ENCODE measurements at regions not wholly inside any gene's neighbourhood (a gene's known extent, or its start where the extent isn't known, plus 50 kb on each side); places are given as distances from the start of the nearest gene placed in this dataset.

DNA sequence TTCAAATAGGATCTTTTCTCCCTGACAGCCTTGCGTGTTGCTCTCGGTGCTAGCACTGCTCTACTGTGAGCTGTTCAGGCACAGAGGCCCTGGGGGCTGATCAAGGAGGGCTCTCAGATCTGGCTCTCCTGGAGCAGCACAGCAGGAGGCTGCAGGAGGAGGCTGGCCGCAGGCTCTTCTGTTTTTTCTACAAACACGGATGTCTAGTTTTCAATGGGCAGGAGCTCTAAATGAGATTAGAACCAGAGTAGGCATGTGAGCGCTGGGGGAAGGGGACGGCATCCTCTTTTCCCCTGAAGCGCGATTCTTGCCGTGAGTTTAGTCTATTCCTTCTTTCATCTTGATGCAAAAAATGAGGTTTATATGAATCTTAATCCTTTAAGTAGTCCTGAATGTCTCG is 61.7 kb upstream of the IRX4 start:
- DNase-seq, result no peak

DNA sequence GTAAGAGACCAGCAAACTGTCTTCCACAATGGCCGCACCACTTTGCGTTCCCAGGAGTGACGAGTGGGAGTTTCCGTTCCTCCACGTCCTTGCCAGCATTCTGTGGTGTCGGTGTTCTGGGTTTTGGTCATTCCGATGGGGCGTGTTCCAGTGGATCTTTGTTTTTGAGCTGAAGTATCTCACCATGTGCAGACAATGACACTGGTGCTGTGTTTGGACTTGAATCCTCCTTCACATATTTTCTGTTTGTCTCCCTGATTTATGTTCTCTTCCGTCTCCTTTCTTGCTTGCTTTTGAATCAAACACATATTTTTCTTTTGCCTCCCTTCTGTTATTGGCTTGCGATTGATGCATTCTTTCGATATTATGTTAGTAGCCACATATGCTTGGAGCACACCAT is 60.8 kb upstream of the IRX4 start:
- no peak for DNase-seq

DNA sequence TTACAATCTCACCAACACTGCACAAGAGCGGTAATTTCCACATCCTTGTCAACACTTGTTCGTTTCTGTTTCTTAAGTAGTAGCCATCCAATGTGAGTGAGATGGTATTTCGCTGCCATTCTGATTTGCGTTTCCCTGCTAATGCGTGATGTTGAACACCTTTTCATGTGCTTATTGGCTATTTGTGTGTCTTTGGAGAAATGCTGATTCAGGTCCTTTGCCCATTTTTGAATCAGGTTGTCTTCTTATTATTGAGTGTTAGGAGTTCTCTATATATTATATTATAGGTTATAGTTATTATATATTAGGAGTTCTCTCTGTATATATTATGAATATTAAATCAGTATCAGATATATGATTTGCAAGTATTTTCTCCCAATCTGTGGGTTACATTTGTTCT is 59.9 kb upstream of the IRX4 start:
- no peak for DNase-seq

DNA sequence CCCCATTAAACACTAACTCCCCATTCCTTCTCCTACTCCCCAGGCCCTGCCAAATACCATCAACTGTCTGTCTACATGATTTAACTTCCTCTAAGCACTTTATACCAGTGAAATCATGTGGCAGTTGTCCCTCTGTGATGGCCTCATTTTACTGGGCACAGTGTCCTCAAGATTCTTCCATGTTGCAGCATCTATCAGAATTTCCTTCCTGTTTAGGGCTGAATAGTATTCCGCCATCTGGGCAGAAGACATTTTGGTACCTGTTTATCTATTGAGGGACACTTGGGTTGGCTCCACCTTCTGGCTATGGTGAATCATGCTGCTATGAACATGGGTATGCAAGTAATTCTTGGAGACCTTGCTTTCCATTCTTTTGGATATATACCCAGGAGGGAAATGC is 59.4 kb upstream of the IRX4 start:
- no peak for DNase-seq

DNA sequence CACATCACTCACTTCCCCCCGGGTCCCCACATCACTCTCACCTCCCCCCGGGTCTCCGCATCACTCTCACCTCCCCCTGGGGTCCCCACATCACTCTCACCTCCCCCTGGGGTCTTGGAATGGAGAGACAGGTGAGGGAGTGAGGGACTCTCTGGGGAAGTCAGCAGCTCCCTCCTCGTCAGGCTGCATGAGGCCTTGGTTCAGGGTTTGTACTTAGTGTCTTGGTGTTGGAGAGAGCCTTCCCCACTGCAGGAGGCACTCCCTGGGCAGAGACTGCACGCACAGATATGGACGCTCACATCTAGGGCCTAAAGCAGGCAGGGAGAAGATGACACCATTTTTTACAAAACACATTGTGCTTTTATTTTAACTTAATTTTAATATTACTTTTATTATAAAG is 56.5 kb upstream of the IRX4 start:
- no peak for DNase-seq

DNA sequence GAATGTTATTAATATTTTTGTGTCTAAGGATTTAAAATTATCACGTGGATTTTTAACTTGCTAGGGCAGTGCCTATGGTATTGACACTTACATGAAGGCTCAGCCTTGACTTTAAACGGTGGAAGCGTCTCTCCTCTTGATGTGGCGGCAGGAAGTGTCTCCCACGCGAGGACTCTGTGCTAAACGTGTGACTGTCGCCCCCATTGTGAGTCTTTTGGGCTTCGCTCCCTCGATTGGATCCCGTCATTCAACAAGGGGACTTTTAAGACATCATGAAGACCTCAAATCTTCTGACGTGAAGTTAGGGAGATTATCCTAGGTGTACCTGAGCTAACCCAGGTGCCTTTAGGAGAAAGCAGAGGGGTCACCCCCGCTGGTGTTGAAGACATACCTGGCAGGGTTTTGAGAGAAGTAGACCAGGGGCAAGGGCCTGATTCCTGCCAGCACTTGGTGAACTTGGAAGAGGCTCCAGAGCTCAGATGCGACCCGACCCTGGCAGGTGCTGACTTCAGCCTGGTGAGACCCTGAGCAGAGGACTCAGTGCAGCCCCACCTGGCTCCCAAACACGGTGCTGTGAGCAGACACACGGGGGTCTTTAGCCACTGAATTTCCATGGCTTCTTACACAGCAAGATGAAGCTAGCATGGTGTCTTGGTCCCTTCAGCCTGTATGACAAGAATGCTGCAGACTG is 55.7 kb upstream of the IRX4 start:
- no peak for DNase-seq

DNA sequence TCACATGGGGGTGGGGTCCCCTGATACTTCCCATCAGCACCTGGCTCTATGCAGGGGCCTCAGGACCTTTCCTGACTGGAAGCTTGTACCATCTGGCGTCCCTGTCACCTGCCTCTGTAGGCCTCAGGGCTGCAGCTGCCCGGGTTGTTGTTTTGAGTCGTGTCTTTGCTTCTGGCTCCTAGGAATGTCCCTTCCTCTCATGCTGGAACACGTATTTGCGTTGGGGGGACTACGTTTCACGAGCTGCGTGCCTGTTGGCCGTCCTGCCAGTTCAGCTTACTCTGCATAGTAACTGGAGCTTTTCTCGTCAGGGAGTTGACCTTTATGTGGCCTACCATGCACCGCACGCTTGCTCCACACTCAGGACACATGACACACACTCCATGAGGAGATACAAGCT is 54.9 kb upstream of the IRX4 start:
- DNase-seq, result no peak

DNA sequence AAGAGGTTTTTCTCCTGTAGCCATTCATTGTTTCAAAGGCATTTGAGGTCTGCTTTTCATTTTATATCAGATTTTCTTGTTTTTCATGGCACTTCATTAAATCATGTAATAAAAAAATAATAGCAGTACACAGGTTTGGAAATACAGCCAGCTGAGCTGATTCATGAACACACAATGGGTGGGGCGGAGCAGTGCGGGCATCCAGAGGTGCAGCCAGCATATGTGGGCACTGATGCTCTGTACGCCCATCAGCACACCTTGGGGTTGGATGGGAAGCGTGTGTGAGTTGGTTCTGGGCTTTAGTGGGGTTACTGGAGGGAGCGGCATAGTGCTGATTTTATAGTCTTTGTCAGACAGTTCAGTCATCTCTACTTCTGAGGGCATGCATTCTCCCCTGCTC is 54.2 kb upstream of the IRX4 start:
- no peak for DNase-seq

DNA sequence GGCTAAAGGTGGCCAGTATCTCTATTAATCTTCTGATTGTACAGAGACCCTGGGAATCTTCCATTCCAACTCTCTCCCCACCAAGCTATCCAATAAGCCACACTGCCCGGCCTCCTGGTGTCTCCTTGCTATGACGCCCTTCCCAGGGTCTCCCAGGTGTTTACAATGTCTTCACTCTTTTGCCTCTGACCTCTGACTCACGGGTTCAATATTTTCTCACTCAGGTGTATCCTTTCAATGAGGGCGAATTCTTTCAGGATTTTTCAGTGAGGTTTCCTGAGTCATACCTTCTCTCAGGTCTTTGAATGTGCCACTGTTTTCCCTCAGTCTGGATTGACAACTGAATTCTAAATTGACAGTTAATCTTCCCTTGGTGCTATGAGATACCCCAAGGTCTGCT is 53.7 kb upstream of the IRX4 start:
- DNase-seq, result no peak

DNA sequence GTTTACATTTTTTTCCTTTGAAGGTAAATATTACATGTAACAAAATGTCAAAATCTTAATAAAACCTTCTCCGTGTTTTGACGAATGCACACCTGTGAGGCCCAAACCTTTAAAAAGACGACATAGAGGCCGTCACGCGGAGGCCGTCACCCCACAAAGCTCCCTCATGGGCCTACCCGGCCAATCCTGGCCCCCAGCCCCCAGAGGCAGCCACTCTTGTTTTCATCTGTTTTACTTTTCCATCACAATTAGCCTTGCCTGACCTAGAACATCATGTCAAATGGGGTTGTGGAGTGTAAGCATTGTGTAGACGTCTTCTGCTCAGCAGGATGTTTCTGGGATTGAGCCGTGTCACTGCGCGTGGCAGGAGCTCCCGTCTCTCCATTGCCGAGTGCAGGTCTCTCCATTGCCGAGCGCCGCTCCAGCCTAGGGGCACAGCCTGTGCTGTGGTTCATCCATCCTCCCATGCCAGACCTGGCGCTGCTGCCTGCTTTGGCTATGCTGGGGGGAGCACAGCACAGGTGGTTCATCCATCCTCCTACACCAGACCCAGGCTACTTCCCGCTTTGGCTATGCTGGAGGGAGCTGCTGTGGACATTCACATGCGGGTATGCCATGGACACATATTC is 52.2 kb upstream of the IRX4 start:
- DNase-seq, result no peak

DNA sequence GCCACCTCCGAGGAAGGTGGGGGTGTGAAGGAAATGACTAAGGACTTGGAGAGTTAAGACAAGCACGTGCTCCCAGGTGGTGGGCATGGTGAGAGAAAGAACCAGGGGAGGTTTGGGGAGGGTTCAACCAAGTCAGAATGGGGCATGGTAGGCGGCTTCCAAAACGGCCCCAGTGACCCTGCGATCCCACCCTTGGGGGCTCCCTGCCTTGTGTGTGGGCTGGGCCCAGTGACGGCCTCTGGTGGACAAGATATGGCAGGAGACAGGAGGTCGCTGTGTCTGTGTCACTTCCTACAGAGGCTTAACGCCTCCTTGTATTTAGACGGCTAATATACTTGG is 51.3 kb upstream of the IRX4 start:
- DNase-seq, result no peak

DNA sequence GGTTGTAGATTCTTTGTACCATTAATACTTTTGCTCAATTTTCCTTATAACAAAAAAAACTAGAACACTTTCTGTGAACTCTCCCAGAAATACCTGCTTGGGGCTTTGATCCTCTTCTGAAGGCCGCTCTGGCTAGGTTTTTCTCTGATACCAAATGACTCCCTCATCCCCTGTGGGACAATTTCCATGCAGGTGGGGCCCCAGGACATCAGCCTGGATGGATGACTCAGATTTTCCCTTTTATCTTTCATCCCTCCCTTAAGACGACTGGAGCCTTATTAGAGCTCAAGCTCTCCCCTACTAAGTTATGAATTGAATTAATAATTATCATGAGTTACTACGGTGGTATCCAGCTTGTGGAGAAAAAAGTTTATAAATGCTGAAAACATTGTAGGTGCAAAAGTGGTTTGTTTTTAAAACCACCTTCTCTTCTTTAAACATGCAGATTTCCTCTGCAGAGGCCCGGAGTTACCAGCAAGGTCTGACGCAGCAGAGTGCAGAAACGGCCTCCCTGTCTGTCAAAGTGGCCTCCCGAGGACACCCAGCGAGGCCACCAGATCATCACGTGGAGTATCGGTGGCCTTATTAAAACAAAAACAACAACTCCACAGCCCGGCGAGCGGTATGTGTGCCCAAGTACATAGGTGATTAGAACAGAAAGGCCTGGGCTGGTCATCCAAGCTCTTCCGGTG is 50.8 kb upstream of the IRX4 start:
- no peak for DNase-seq

Data from NCI-H2227 treated with DMSO at 0.1 percent for 48 hours (cell line).